HUDEP-2 (cell line): ENCODE measurements at regions not wholly inside any gene's neighbourhood (a gene's known extent, or its start where the extent isn't known, plus 50 kb on each side); places are given as distances from the start of the nearest gene placed in this dataset.
"Not testable (repeated sequence)": the region's sequence is repeated elsewhere in the genome, so short reads cannot be mapped to it uniquely, and the experiment has no call there.

Source experiments
- DNase-seq, 76 experiments: peaks; one replicate each; lab custom pipeline; 2025; ENCODE audit not compliant: unreplicated experiment in 76 of 76; lab: John Stamatoyannopoulos, UW

GRCh38 chr5:167271081-167271480 is 1020.4 kb upstream of the WWC1 start:
- no peak for DNase-seq

- DNase-seq, result no peak
Observed at GRCh38 chr5:167271511-167271910, 1019.9 kb upstream of the WWC1 start.

- no peak for DNase-seq
Observed at GRCh38 chr5:167280111-167280510, 1011.3 kb upstream of the WWC1 start.

- no peak for DNase-seq
Observed at GRCh38 chr5:167281925-167282324, 1009.5 kb upstream of the WWC1 start.

- DNase-seq, result no peak
Observed at GRCh38 chr5:167283691-167284090, 1007.8 kb upstream of the WWC1 start.

GRCh38 chr5:167284222-167284890 is 1007.1 kb upstream of the WWC1 start:
- DNase-seq, result no peak

- DNase-seq, result no peak
Observed at GRCh38 chr5:167285591-167285990, 1005.9 kb upstream of the WWC1 start.

GRCh38 chr5:167286891-167287290 is 1004.6 kb upstream of the WWC1 start:
- no peak for DNase-seq

GRCh38 chr5:167290478-167290877 is 1001.0 kb upstream of the WWC1 start:
- no peak for DNase-seq

- DNase-seq, result no peak
Observed at GRCh38 chr5:167294882-167295680, 996.4 kb upstream of the WWC1 start.

- no peak for DNase-seq
Observed at GRCh38 chr5:167295681-167296005, 995.8 kb upstream of the WWC1 start.

- no peak for DNase-seq
Observed at GRCh38 chr5:167296066-167296465, 995.4 kb upstream of the WWC1 start.

- DNase-seq, result no peak
Observed at GRCh38 chr5:167296661-167297060, 994.8 kb upstream of the WWC1 start.

- DNase-seq, result not testable (repeated sequence)
Observed at GRCh38 chr5:167299861-167300260, 991.6 kb upstream of the WWC1 start.

GRCh38 chr5:167303582-167303981 is 987.9 kb upstream of the WWC1 start:
- no peak for DNase-seq

- no peak for DNase-seq
Observed at GRCh38 chr5:167304834-167305469, 986.5 kb upstream of the WWC1 start.

GRCh38 chr5:167305591-167306213 is 985.7 kb upstream of the WWC1 start:
- DNase-seq, result no peak

- DNase-seq, result no peak
Observed at GRCh38 chr5:167307042-167307441, 984.4 kb upstream of the WWC1 start.

GRCh38 chr5:167308466-167308865 is 983.0 kb upstream of the WWC1 start:
- no peak for DNase-seq

- no peak for DNase-seq
Observed at GRCh38 chr5:167309941-167310517, 981.4 kb upstream of the WWC1 start.

- DNase-seq, result no peak
Observed at GRCh38 chr5:167311340-167311739, 980.1 kb upstream of the WWC1 start.
